H9 (cell line): ENCODE measurements at regions not wholly inside any gene's neighbourhood (a gene's known extent, or its start where the extent isn't known, plus 50 kb on each side); places are given as distances from the start of the nearest gene placed in this dataset.

ENCODE experiments used
- DNase-seq: peaks from one replicate; pipeline ENCODE4 v3.0.0-alpha.2; 2017
- H2AFZ ChIP-seq: one replicate; pipeline ENCODE4 v1.6.1; 2013; ENCODE audit warnings: mild to moderate bottlenecking, low read length, control low read depth, moderate library complexity
- H2AK5ac ChIP-seq: 2 replicates; pipeline ENCODE4 v1.6.1; 2013; ENCODE audit warnings: low read length, control low read depth, mixed read lengths; ENCODE audit not compliant: insufficient read length
- H2BK120ac ChIP-seq: one replicate; pipeline ENCODE4 v1.6.1; 2013; ENCODE audit warnings: low read depth, mild to moderate bottlenecking, low read length, control low read depth, inconsistent platforms; ENCODE audit not compliant: poor library complexity, severe bottlenecking
- H2BK12ac ChIP-seq: 2 replicates; pipeline ENCODE4 v1.6.1; 2013; ENCODE audit warnings: low read length, control low read depth, mixed read lengths, low read depth; ENCODE audit not compliant: insufficient read length
- H2BK15ac ChIP-seq: 2 replicates; pipeline ENCODE4 v1.6.1; 2013; ENCODE audit warnings: low read depth, low read length, control low read depth
- H2BK20ac ChIP-seq: one replicate; pipeline ENCODE4 v1.6.1; 2013; ENCODE audit warnings: low read depth, mild to moderate bottlenecking, low read length, control low read depth, inconsistent platforms; ENCODE audit not compliant: poor library complexity, severe bottlenecking
- H2BK5ac ChIP-seq: 2 replicates; pipeline ENCODE4 v1.6.1; 2013; ENCODE audit warnings: low read length, control low read depth, mixed read lengths; ENCODE audit not compliant: insufficient read length
- H3K14ac ChIP-seq: 2 replicates; pipeline ENCODE4 v1.6.1; 2013; ENCODE audit warnings: low read length, control low read depth; ENCODE audit not compliant: insufficient read depth
- H3K18ac ChIP-seq: 2 replicates; pipeline ENCODE4 v1.6.1; 2013; ENCODE audit warnings: low read depth, mild to moderate bottlenecking, mixed read lengths, low read length, control low read depth; ENCODE audit not compliant: insufficient read length
- H3K23ac ChIP-seq: 2 replicates; pipeline ENCODE4 v1.6.1; 2013; ENCODE audit warnings: low read length, control low read depth, mixed read lengths, low read depth; ENCODE audit not compliant: insufficient read length
- H3K23me2 ChIP-seq: 2 replicates; pipeline ENCODE4 v1.6.1; 2013; ENCODE audit warnings: low read depth, mild to moderate bottlenecking, mixed read lengths, low read length, control low read depth; ENCODE audit not compliant: insufficient read length, poor library complexity, severe bottlenecking
- H3K27ac ChIP-seq: 2 replicates; pipeline ENCODE4 v1.5.1; 2013; ENCODE audit warnings: low read length, control low read depth, mixed read lengths, low read depth; ENCODE audit not compliant: insufficient read length
- H3K27me3 ChIP-seq: 2 replicates; pipeline ENCODE4 v1.6.1; 2013; ENCODE audit warnings: low read length, control low read depth, inconsistent platforms; ENCODE audit not compliant: insufficient read depth
- H3K4ac ChIP-seq: 2 replicates; pipeline ENCODE4 v1.6.1; 2013; ENCODE audit warnings: low read depth, mild to moderate bottlenecking, control low read depth, inconsistent platforms, low read length, moderate library complexity
- H3K4me1 ChIP-seq: 2 replicates; pipeline ENCODE4 v1.6.1; 2013; ENCODE audit warnings: low read length, control low read depth, inconsistent platforms; ENCODE audit not compliant: insufficient read depth
- H3K4me2 ChIP-seq: 2 replicates; pipeline ENCODE4 v1.6.1; 2013; ENCODE audit warnings: low read length, control low read depth, mixed read lengths; ENCODE audit not compliant: insufficient read length, insufficient read depth
- H3K56ac ChIP-seq: 2 replicates; pipeline ENCODE4 v1.6.1; 2013; ENCODE audit warnings: low read depth, mild to moderate bottlenecking, mixed read lengths, low read length, control low read depth; ENCODE audit not compliant: insufficient read length
- H3K79me1 ChIP-seq: 2 replicates; pipeline ENCODE4 v1.6.1; 2013; ENCODE audit warnings: low read depth, mild to moderate bottlenecking, moderate library complexity, low read length, control low read depth, inconsistent platforms; ENCODE audit not compliant: insufficient read depth, poor library complexity, severe bottlenecking
- H3K79me2 ChIP-seq: 2 replicates; pipeline ENCODE4 v1.6.1; 2013; ENCODE audit warnings: low read length, control low read depth, inconsistent platforms; ENCODE audit not compliant: insufficient read depth
- H3K9ac ChIP-seq: 2 replicates; pipeline ENCODE4 v1.6.1; 2013; ENCODE audit warnings: low read length, control low read depth, mixed read lengths; ENCODE audit not compliant: insufficient read length; ENCODE audit errors: extremely low read depth
- H3K9me3 ChIP-seq: one replicate; pipeline ENCODE4 v1.6.1; 2013; ENCODE audit warnings: low read depth, low read length, inconsistent platforms; ENCODE audit not compliant: control insufficient read depth
- H3T11ph ChIP-seq: one replicate; pipeline ENCODE4 v1.6.1; 2013; ENCODE audit warnings: mild to moderate bottlenecking, low read length, control low read depth, inconsistent platforms
- H4K20me1 ChIP-seq: one replicate; pipeline ENCODE4 v1.6.1; 2013; ENCODE audit not compliant: control insufficient read depth, insufficient read length, insufficient read depth
- H4K5ac ChIP-seq: 2 replicates; pipeline ENCODE4 v1.6.1; 2013; ENCODE audit warnings: low read depth, mild to moderate bottlenecking, mixed read lengths, low read length, control low read depth; ENCODE audit not compliant: insufficient read length
- H4K8ac ChIP-seq: replicated peaks from 2 replicates; pipeline ENCODE4 v1.6.1; 2013; ENCODE audit warnings: low read length, control low read depth, mixed read lengths, low read depth; ENCODE audit not compliant: insufficient read length
- H4K91ac ChIP-seq: 2 replicates; pipeline ENCODE4 v1.6.1; 2013; ENCODE audit warnings: low read depth, mild to moderate bottlenecking, moderate library complexity, mixed read lengths, low read length, control low read depth; ENCODE audit not compliant: insufficient read length
- H3K27ac Mint-ChIP-seq, 3 experiments: 2 replicates in 2 of 3; 3 replicates in 1 of 3; pipeline ENCODE4 v1.8.0; 2020 to 2021; ENCODE audit warnings: mixed read lengths in 3 of 3, mild to moderate bottlenecking in 1 of 3, moderate library complexity in 1 of 3
- H3K27me3 Mint-ChIP-seq: 2 replicates; pipeline ENCODE4 v1.8.0; 2021; ENCODE audit warnings: low read depth, mild to moderate bottlenecking, moderate library complexity, mixed read lengths
- H3K36me3 Mint-ChIP-seq, 3 experiments: 2 replicates in 2 of 3; 3 replicates in 1 of 3; pipeline ENCODE4 v1.8.0; 2020 to 2021; ENCODE audit warnings: low read depth in 3 of 3, mixed read lengths in 3 of 3; ENCODE audit not compliant: insufficient read depth in 1 of 3
- H3K4me1 Mint-ChIP-seq, 2 experiments: 2 replicates each; pipeline ENCODE4 v1.8.0; 2020; ENCODE audit warnings: mixed read lengths in 2 of 2
- H3K4me3 Mint-ChIP-seq, 2 experiments: 2 replicates in 1 of 2; 3 replicates in 1 of 2; pipeline ENCODE4 v1.8.0; 2020 to 2021; ENCODE audit warnings: mild to moderate bottlenecking in 2 of 2, mixed read lengths in 2 of 2, moderate library complexity in 1 of 2
- H3K9me3 Mint-ChIP-seq, 2 experiments: 2 replicates in 1 of 2; 3 replicates in 1 of 2; pipeline ENCODE4 v1.8.0; 2020; ENCODE audit warnings: mild to moderate bottlenecking in 2 of 2, mixed read lengths in 2 of 2, moderate library complexity in 1 of 2
- TF ChIP-seq, protein P1 (sequence below): fragments of 200-600 bp; sonication (generic); conservative IDR thresholded peaks from 3 replicates; pipeline ENCODE4 v1.8.0; 2021; ENCODE audit warnings: antibody characterized with exemption, mild to moderate bottlenecking

DNA sequence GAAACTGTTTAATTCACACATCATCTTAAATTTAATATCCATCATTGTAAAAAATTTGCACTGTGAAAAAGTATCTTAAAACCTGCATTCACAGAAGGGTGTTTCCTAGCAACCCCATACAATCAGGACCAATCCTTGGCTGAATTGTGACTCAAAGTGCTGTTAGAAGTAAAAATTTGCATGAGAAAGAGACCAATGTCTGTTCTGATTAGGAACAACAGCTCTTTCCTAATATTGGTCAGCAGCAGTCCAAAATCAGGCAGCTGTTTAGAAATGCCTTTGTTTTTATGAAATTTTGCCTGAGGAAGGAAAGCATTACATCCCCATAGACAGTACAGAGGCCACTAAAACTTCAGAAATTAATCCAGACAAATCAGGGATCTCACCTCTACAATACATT lies 987.0 kb downstream of the HACE1 start:
- Mint-ChIP-seq H3K4me1 (peaks cover 33 to 36% of the 10 kb centered on the region in 2 experiments), H3K36me3 (no peaks in the 10 kb centered on the region), H3K4me3 (no peak overlapping the region), H3K27ac (peak overlapping the region in 1 of 3 experiments; percentile 88; a peak in 1 of 7 replicates), H3K27me3 (no peaks in the 10 kb centered on the region), H3K9me3 (peaks cover 0 to 1% of the 10 kb centered on the region in 2 experiments; a peak in 1 of 5 replicates)
- Histone ChIP-seq H2BK20ac (no peak overlapping the region), H3K18ac (no peak overlapping the region), H4K91ac (no peak overlapping the region), H3K9ac (no peak overlapping the region), H2BK15ac (no peak overlapping the region), H3K27me3 (no peaks in the 10 kb centered on the region), H2BK12ac (no peak overlapping the region), H3K79me2 (no peaks in the 10 kb centered on the region), H3K23ac (no peak overlapping the region), H2BK5ac (no peak overlapping the region), H3K14ac (no peak overlapping the region), H3T11ph (no peak overlapping the region), H2BK120ac (no peak overlapping the region), H2AK5ac (no peak overlapping the region), H4K5ac (no peak overlapping the region), H4K20me1 (no peaks in the 10 kb centered on the region), H3K23me2 (no peaks in the 10 kb centered on the region), H3K56ac (no peak overlapping the region), H3K4me2 (peak overlapping the region; percentile 25), H3K27ac (no peak overlapping the region), H2AFZ (no peak overlapping the region), H3K79me1 (no peaks in the 10 kb centered on the region), H3K4ac (no peak overlapping the region), H4K8ac (no peak overlapping the region), H3K9me3 (no peaks in the 10 kb centered on the region), H3K4me1 (no peaks in the 10 kb centered on the region)
- TF ChIP-seq, protein P1, sequence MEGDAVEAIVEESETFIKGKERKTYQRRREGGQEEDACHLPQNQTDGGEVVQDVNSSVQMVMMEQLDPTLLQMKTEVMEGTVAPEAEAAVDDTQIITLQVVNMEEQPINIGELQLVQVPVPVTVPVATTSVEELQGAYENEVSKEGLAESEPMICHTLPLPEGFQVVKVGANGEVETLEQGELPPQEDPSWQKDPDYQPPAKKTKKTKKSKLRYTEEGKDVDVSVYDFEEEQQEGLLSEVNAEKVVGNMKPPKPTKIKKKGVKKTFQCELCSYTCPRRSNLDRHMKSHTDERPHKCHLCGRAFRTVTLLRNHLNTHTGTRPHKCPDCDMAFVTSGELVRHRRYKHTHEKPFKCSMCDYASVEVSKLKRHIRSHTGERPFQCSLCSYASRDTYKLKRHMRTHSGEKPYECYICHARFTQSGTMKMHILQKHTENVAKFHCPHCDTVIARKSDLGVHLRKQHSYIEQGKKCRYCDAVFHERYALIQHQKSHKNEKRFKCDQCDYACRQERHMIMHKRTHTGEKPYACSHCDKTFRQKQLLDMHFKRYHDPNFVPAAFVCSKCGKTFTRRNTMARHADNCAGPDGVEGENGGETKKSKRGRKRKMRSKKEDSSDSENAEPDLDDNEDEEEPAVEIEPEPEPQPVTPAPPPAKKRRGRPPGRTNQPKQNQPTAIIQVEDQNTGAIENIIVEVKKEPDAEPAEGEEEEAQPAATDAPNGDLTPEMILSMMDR = no peak
- no peak for DNase-seq
